Caki2 (cell line): ENCODE measurements at regions not wholly inside any gene's neighbourhood (a gene's known extent, or its start where the extent isn't known, plus 50 kb on each side); places are given as distances from the start of the nearest gene placed in this dataset.

Experiments
- DNase-seq: peaks from one replicate; pipeline ENCODE4 v3.0.0-alpha.2; 2015; ENCODE audit warnings: low read depth
- in situ Hi-C: cut with HindIII; loops from 2 replicates; pipeline ENCODE4 v1.10.0; 2016; ENCODE audit warnings: low sequenced_read_pairs, low pct_unique_long_range_greater_than_20kb, mixed read lengths

GRCh38 chr14:98945611-98946570 is 326.1 kb downstream of the BCL11B start:
- in situ Hi-C loops: no loop called here
- no peak for DNase-seq

GRCh38 chr14:98946940-98947339 is 325.1 kb downstream of the BCL11B start:
- no peak for DNase-seq
- in situ Hi-C loops: no loop called here

- no peak for DNase-seq
- in situ Hi-C loops: no loop called here
Measured at GRCh38 chr14:98947911-98948595, 323.9 kb downstream of the BCL11B start.

- no peak for DNase-seq
- in situ Hi-C loops: no loop called here
Measured at GRCh38 chr14:98949051-98949450, 322.9 kb downstream of the BCL11B start.

- no peak for DNase-seq
- in situ Hi-C loops: no loop called here
Measured at GRCh38 chr14:98949481-98950135, 322.4 kb downstream of the BCL11B start.

- DNase-seq: no peak
- in situ Hi-C loops: no loop called here
Measured at GRCh38 chr14:98950353-98950895, 321.6 kb downstream of the BCL11B start.

- in situ Hi-C loops: no loop called here
- no peak for DNase-seq
Measured at GRCh38 chr14:98951031-98951430, 321.0 kb downstream of the BCL11B start.

- in situ Hi-C loops: no loop called here
- DNase-seq: no peak
Measured at GRCh38 chr14:98951521-98952152, 320.4 kb downstream of the BCL11B start.

GRCh38 chr14:98952593-98953350 is 319.2 kb downstream of the BCL11B start:
- in situ Hi-C loops: no loop called here
- DNase-seq: no peak

- in situ Hi-C loops: no loop called here
- DNase-seq: no peak
Measured at GRCh38 chr14:98953551-98954348, 318.2 kb downstream of the BCL11B start.

- in situ Hi-C loops: no loop called here
- no peak for DNase-seq
Measured at GRCh38 chr14:98954349-98955000, 317.5 kb downstream of the BCL11B start.

GRCh38 chr14:98955036-98955740 is 316.8 kb downstream of the BCL11B start:
- no peak for DNase-seq
- in situ Hi-C loops: no loop called here

GRCh38 chr14:98955741-98956070 is 316.3 kb downstream of the BCL11B start:
- in situ Hi-C loops: no loop called here
- no peak for DNase-seq

- DNase-seq: no peak
- in situ Hi-C loops: no loop called here
Measured at GRCh38 chr14:98956181-98956580, 315.8 kb downstream of the BCL11B start.

GRCh38 chr14:98956661-98957060 is 315.3 kb downstream of the BCL11B start:
- in situ Hi-C loops: no loop called here
- no peak for DNase-seq
